Activated CD4-positive, alpha-beta T cell treated with anti-CD3 and anti-CD28 coated beads for 24 hours (primary cell): ENCODE measurements at regions not wholly inside any gene's neighbourhood (a gene's known extent, or its start where the extent isn't known, plus 50 kb on each side); places are given as distances from the start of the nearest gene placed in this dataset.
"Not testable (repeated sequence)": the region's sequence is repeated elsewhere in the genome, so short reads cannot be mapped to it uniquely, and the experiment has no call there.

Experiments
- DNase-seq, 2 donors: peaks; one replicate each; pipeline ENCODE4 v3.0.0-alpha.2; 2020; ENCODE audit warnings: low read depth in 2 of 2

DNA sequence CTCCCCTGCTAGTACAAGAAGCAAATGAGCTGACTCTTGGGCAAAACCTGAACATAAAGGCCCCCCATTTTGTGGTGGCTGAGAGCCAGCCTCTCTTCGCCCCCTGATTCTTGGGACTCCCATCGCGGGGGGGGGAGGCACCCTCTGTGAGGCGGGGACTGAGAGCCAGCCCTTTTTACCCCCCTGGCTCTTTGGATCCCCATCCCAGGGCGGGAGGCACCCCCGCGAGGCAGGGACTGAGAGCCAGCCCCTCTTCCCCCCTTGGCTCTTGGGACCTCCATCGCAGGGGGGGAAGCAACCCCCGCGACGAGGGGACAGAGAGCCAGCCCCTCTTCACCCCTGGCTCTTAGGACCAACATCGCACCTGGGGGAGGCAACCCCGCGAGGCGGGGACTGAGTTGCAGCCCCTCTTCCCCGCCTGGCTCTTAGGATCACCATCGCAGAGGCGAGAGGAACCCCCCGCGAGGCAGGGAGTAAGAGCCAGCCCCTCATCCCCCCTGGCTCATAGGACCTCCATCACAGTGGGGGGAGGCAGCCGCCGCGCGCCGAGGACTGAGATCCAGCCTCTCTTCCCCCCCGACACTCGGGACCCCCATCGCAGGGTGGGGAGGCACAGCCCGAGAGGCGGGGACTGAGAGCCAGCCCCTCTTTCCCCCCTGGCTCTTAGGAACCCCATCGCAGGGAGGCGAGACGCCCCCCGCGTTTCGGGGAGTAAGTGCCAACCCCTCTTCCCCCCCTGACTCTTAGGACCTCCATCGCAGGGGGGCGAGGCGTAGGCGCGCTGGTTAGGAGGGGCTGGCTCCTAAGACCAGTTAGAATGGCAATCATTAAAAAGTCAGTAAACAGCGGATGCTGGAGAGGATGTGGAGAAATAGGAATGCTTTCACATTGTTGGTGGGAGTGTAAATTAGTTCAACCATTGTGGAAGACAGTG lies 2428.4 kb upstream of the PCDH20 start:
- DNase-seq: no peak

DNA sequence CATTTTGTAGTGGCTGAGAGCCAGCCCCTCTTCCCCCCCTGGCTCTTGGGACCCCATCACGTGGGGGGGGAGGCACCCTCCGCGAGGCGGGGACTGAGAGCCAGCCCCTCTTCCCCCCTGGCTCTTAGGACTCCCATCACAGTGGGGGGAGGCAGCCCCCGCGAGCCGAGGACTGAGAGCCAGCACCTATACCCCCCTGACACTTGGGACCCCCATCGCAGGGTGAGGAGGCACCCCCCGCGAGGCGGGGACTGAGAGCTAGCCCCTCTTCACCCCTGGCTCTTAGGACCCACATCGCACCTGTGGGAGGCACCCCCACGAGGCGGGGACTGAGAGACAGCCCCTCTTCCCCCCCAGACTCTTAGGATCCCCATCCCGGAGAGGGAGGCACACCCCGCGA lies 2426.5 kb upstream of the PCDH20 start:
- DNase-seq: no peak

DNA sequence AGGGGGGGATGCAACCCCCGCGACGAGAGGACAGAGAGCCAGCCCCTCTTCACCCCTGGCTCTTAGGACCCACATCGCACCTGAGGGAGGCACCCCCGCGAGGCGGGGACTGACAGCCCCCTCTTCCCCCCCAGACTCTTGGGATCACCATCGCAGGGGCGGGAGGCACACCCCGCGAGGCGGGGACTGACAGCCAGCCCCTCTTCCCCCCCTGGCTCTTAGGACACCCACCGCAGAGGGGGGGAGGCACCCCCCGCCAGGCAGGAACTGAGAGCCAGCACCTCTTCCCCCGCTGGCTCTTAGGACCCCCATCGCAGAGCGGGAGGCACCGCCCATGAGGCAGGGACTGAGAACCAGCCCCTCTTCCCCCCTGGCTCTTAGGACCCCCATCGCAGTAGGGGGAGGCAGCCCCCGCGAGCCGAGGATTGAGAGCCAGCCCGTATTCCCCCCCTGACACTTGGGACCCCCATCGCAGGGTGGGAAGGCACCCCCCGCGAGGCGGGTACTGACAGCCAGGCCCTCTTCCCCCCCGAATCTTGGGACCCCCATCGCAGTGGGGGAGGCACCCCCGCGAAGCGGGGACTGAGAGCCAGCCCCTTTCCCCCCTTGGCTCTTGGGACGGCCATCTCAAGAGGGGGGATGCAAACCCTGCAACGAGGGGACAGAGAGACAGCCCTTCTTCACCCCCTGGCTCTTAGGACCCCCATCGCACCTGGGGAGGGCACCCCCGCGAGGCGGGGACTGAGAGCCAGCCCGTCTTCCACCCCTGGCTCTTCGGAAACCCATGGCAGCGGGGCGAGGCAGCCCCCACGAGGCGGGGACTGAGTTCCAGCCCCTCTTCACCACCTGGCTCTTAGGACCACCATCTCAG lies 2425.1 kb upstream of the PCDH20 start:
- DNase-seq: no peak

DNA sequence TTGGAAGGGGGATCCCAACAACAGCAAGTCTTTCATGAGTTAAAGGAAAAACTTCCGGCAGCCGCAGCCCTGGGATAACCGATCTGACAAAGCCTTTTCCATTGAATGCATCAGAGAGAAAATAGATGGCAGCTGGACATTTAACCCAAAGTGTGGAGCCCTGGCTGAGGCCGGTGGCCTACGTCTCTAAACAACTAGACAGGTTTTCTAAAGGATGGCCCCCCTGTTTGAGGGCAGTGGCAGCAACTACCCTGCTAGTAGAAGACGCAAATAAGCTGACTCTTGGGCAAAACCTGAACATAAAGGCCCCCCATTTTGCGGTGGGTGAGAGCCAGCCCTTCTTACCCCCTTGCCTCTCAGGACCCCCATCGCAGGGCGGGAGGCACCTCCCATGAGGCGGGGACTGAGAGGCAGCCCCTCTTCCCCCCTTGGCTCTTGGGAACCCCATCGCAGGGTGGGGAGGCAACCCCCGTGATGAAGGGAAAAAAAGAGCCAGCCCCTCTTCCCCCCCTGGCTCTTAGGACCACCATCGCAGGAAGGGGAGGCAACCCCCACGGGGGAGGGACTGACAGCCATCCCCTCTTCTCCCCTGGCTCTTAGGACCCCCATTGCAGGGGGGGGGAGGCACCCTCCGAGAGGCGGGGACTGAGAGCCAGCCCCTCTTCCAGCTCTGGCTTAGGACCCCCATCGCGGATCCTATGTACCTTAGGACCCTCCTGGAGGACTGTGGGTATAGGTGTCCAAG lies 2422.9 kb upstream of the PCDH20 start:
- no peak for DNase-seq

DNA sequence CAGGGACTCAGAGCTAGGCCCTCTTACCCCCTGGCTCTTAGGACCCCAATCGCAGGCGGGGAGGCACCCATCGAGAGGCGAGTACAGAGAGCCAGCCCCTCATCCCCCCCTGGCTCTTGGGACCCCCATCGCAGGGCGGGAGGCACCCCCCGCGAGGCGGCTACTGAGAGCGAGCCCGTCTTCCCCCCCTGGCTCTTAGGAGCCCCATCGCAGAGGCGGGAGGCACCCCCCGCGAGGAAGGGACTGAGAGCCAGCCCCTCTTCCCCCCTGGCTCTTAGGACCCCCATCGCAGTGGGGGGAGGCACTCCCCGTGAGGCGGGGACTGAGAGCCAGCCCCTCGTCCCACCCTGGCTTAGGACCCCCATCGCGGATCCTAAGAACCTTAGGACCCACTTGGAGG lies 2422.1 kb upstream of the PCDH20 start:
- DNase-seq: not testable (repeated sequence)

DNA sequence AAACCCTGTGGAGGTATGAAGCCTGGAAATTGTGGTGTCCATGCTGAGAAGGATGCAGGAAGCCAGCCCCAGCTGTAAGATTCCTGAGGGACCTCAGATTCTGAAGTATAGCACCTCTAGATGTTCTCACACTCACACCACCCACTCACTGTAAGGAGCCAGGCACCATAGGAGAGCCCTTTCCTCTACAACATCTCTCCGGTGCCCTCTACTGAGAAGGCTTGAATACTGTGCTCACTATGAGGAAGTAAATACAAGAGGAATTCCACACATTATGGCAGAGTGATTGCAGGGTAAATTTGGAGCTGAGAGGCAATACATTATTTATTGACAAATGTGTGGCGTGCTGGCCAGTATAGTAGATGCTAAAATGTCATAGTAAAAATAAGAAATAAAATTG lies 2414.0 kb upstream of the PCDH20 start:
- DNase-seq: not testable (repeated sequence)

DNA sequence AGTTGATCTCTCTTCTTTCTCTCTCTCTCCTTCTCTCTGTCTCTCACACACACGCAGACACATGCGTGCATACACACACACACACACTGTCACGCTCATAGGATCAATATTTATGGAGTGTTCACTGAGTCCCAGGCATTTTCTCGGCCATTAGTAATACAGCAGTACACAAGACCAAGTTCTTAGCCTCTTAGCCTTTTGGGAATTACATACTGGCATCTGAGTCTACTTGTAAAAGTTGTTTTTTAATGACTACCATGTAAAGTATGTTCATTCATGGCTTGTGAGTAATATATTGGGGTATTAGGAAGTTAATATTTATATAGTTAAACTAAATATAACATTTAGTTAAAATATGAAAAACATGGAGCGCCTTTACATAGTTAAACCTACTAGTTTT lies 2406.1 kb upstream of the PCDH20 start:
- DNase-seq: not testable (repeated sequence)

DNA sequence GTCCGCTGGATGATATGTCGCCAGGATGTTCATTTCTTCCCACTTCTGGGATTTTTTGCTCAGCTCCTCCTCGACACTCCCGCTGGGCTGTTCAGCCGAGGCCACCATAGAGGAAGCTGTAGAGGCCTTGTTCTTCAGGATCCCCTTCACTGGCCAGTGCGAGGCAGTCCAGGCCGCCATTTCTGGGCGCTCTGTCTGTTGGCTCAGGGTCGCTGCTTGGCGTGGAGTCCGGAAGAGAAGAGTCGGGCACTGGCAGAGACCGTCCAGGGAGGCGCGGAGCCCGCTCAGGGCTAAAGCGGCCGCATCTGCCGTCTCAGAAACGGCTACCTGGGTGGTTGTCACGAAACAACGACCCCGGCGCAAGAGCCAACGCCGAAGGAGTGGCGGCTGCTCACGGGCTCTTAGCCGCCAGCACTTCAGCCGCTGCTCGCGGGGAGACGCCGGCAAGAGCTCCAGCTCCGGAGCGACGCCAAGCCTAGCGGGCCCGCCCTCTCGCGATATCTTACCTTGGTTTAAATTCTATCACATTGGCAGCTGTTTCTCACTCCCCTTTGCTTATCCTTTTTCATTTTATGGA lies 2395.9 kb upstream of the PCDH20 start:
- DNase-seq: not testable (repeated sequence)

DNA sequence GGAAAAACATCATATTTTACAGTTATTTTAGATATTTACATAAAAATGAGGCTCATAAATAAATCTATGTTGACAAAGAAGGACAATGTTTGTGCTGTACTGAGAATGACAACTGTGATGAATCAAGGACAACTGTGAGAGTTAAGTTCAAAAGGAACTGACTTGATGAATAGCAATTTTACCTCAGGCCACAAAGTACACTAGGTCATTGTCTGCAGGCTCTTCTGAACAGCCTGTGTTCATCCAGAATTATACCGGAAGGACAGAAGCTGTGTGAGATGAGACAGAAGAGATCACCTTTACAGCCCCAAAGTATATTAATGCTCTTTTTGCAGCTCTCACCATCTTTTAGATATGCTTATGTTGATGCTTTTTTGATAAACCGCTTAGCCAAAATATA lies 2375.5 kb upstream of the PCDH20 start:
- DNase-seq: not testable (repeated sequence)

DNA sequence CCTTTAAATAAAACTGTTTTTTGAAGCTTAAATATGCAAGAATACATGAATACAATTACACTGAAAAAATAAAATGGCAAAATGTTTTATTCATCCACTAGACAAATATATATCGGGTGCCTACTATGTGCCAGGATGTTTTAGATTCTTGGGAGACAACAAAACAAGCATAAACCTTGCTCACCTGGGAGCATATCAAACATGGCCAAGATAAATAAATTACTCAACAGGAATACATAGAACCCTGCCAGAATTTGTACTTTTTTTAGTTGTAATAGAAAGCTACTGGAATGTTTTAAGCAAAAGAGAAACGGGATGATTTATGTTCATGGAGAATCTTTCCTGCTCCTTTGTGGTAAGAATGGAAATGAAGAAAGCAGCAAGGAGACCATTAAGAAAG lies 2358.5 kb upstream of the PCDH20 start:
- no peak for DNase-seq

DNA sequence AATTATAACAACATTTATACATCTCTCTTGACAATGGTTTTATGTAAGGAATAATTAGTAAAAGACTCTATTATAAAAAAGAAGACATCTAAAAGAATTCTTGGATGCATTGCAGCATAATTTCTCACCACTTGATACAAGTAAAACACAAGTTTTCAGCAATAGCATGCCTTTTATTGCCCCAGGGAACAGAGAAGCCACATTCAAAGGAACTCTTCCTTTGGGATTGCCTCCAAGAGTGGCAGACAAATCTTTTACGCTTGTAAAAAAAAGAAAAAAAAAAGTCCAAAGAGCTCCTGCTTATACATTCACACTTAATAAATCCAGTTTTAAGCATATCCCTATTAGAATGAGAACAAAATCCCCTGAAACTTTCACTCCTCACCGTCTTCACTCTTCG lies 2357.8 kb upstream of the PCDH20 start:
- no peak for DNase-seq

DNA sequence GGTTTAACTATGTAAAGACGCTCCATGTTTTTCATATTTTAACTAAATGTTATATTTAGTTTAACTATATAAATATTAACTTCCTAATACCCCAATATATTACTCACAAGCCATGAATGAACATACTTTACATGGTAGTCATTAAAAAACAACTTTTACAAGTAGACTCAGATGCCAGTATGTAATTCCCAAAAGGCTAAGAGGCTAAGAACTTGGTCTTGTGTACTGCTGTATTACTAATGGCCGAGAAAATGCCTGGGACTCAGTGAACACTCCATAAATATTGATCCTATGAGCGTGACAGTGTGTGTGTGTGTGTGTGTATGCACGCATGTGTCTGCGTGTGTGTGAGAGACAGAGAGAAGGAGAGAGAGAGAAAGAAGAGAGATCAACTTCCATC lies 2342.0 kb upstream of the PCDH20 start:
- not testable (repeated sequence) for DNase-seq

DNA sequence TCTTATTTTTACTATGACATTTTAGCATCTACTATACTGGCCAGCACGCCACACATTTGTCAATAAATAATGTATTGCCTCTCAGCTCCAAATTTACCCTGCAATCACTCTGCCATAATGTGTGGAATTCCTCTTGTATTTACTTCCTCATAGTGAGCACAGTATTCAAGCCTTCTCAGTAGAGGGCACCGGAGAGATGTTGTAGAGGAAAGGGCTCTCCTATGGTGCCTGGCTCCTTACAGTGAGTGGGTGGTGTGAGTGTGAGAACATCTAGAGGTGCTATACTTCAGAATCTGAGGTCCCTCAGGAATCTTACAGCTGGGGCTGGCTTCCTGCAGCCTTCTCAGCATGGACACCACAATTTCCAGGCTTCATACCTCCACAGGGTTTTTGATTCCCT lies 2334.2 kb upstream of the PCDH20 start:
- DNase-seq: not testable (repeated sequence)

DNA sequence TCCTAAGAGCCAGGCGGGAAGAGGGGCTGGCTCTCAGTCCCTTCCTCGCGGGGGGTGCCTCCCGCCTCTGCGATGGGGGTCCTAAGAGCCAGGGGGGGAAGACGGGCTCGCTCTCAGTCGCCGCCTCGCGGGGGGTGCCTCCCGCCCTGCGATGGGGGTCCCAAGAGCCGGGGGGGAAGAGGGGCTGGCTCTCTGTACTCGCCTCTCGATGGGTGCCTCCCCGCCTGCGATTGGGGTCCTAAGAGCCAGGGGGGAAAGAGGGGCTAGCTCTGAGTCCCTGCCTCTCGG lies 2326.1 kb upstream of the PCDH20 start:
- DNase-seq: not testable (repeated sequence)

DNA sequence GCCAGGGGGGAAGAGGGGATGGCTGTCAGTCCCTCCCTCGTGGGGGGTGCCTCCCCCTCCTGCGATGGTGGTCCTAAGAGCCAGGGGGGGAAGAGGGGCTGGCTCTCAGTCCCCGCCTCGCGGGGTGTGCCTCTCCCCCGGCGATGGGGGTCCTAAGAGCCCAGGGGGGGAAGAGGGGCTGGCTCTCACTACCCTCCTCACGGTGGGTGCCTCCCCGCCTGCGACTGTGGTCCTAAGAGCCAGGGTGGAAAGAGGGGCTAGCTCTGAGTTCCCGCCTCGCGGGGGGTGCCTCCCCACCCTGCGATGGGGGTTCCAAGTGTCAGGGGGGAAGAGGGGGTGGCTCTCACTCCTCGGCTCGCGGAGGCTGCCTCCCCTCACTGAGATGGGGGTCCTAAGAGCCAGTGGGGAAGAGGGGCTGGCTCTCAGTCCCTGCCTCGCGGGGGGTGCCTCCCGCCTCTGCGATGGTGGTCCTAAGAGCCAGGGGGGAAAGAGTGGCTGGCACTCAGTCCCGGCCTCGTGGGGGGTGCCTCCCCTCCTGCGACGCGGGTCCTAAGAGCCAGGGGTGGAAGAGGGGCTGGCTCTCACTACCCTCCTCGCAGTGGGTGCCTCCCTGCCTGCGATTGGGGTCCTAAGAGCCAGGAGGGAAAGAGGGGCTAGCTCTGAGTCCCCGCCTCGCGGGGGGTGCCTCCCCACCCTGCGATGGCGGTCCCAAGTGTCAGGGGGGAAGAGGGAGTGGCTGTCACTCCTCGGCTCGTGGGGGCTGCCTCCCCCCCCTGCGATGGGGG lies 2325.6 kb upstream of the PCDH20 start:
- no peak for DNase-seq

DNA sequence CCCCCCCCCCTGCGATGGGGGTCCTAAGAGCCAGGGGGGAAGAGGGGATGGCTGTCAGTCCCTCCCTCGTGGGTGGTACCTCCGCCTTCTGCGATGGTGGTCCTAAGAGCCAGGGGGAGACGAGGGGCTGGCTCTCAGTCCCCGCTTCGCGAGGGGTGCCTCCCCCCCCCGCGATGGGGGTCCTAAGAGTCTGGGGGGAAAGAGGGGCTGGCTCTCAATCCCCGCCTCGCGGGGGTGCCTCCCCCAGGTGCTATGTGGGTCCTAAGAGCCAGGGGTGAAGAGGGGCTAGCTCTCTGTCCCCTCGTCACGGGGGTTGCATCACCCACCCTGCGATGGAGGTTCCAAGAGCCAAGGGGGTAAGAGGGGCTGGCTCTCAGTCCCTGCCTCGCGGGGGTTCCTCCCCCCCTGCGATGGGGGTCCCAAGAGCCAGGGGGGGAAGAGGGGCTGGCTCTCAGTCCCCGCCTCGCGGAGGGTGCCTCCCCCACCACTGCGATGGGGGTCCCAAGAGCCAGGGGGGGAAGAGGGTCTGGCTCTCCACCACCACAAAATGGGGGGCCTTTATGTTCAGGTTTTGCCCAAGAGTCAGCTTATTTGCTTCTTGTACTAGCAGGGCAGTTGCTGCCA lies 2323.6 kb upstream of the PCDH20 start:
- DNase-seq: not testable (repeated sequence)

DNA sequence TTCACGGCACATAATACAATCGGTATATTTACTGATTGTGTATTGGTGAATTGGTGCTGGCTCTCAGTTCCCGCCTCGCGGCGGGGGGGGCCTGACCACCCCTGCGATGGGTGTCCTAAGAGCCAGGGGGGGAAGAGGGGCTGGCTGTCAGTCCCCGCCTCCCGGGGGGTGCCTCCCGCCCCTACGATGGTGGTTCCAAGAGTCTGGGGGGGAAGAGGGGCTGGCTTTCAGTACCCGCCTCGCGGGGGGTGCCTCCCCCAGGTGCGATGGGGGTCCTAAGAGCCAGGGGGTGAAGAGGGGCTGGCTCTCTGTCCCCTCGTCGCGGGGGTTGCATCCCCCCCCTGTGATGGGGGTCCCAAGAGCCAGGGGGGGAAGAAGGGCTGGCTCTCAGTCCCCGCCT lies 2321.8 kb upstream of the PCDH20 start:
- no peak for DNase-seq

DNA sequence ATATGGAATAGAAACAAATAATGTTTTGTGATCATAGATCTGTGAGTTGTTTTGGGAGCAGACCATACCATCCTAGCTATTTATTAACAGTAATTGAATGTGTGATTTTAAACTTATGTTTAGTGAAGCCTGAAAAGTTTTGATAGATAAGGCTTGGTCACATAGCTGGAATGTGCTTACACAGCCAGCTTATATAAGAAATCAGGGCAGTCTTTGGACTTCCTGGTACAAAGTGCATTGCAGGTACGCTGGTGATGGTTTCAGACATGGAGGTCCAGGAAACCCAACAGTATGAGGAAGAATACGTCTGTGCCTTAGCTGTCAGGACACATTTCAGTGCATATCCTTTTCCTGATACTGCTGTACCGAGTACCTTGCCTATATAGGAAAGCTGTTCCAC lies 2316.2 kb upstream of the PCDH20 start:
- DNase-seq: no peak

DNA sequence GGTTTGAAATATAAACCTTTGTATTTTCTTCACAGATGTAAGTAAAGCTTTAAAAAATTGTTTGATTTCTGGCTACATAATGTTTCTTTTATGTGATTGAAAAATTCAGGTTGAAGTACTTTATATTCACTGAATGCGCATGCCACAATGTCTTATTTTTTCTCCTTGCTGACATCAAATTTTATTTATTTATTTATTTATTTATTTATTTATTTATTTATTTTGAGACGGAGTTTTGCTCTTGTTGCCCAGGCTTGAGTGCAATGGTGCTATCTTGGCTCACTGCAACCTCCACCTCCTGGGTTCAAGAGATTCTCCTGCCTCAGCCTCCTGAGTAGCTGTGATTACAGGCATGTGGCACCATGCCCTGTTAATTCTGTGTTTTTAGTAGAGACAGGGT lies 2296.5 kb upstream of the PCDH20 start:
- not testable (repeated sequence) for DNase-seq

DNA sequence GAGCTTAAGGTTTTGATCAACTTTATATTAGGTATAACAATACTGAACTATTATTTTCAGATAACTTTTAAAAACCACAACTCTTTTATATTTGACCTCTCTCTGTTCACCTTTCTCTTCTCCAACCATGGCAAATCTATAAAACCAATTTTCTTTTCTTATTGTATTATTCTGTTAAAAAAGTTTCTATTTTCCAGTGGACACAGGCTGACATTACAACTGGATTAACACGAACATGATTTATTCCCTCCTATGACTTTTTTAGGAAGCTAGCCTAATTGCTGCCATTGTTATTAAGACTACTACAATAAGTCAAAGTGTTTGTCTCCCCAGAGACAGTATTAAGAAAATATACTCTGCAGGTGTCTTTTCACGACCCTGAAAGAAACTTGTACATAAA lies 2291.1 kb upstream of the PCDH20 start:
- DNase-seq: no peak

DNA sequence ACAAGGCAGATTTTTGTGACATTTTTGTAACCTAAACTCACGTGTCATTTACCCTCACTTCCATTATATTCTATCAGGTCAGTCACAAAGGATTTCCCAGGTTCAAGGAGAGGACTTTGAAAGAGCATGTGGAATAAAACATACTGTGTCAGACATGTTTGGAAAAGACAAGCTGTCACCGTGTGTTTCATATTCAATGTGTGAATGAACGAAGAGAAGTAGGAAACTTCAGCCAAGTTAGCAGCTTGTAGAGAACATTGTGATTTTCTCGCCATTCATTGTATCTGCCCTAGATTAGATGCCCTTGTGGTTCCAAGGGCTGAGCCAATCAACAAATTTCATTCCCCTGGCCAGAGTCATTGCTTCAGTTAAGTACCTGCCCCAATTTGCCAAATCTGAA lies 2288.9 kb upstream of the PCDH20 start:
- no peak for DNase-seq
